ENCODE measurements at regions not wholly inside any gene's neighbourhood (a gene's known extent, or its start where the extent isn't known, plus 50 kb on each side); places are given as distances from the start of the nearest gene placed in this dataset.

- Histone ChIP-seq H3K4me3 (replicated peaks in 1 of 3; ENCODE audit: insufficient read depth in 1 of 3, low read depth in 2 of 3, low read length in 3 of 3) (no peak overlapping the region), H3K9me3 (ENCODE audit: low read length) (no peaks in the 10 kb centered on the region), H3K36me3 (replicated peaks in 1 of 2; ENCODE audit: control insufficient read depth in 1 of 2, insufficient read depth in 2 of 2, low read length in 2 of 2) (no peaks in the 10 kb centered on the region), H4K20me1 (ENCODE audit: insufficient read depth, low read length) (no peaks in the 10 kb centered on the region), H3K4me1 (ENCODE audit: insufficient read depth, low read length) (no peaks in the 10 kb centered on the region), H3K27ac (ENCODE audit: extremely low read length, insufficient read depth, low read length) (no peak overlapping the region), H2AFZ (ENCODE audit: low read length) (no peak overlapping the region), H3K27me3 (ENCODE audit: control insufficient read depth in 1 of 2, insufficient read depth in 2 of 2, low read length in 2 of 2) (no peaks in the 10 kb centered on the region), H3K9ac (ENCODE audit: insufficient read depth, low read depth, low read length) (no peak overlapping the region), H3K4me2 (ENCODE audit: low read depth, low read length) (no peak overlapping the region), H3K79me2 (ENCODE audit: insufficient read depth, low read length) (no peaks in the 10 kb centered on the region)
- in situ Hi-C loops (cut with HindIII; ENCODE audit: extremely low pct_ligation_motif_present, low pct_unique_long_range_greater_than_20kb) (no loop called here), intact Hi-C loops (cut with micrococcal nuclease; ENCODE audit: unreplicated experiment) (no loop called here)
- FAIRE-seq (no peak), DNase-seq (ENCODE audit: low spot score) (no peak), ATAC-seq (no peak)
- no TSS peak for BruUV-seq (replicated peaks)
- TF ChIP-seq ZNF296 (CRISPR knock-in tag; conservative IDR thresholded peaks at IDR 0.05) = no peak
- TF ChIP-seq ZBED4 (CRISPR knock-in tag; IDR thresholded peaks at IDR 0.05; ENCODE audit: borderline replicate concordance) = no peak
- TF ChIP-seq TEAD3 (CRISPR knock-in tag; optimal IDR thresholded peaks at IDR 0.05; ENCODE audit: borderline replicate concordance) = no peak
- ChIA-PET CTCF (ENCODE audit: low intra/inter-chr PET ratio, low total read pairs) (no interaction called here), POLR2A (no interaction called here)
- 0% methylated on average over 1 of the region's 1 CpG for WGBS (ENCODE audit: low lambda C conversion rate)
Measured at GRCh38 chr18:66329716-66330115, 274.2 kb downstream of the CDH19 start.

GRCh38 chr18:66328296-66328878 is 275.5 kb downstream of the CDH19 start:
- Histone ChIP-seq H3K4me2 (ENCODE audit: low read depth, low read length) (no peak overlapping the region), H3K4me1 (ENCODE audit: insufficient read depth, low read length) (no peaks in the 10 kb centered on the region), H3K9ac (ENCODE audit: insufficient read depth, low read depth, low read length) (no peak overlapping the region), H3K27me3 (ENCODE audit: control insufficient read depth in 1 of 2, insufficient read depth in 2 of 2, low read length in 2 of 2) (no peaks in the 10 kb centered on the region), H4K20me1 (ENCODE audit: insufficient read depth, low read length) (no peaks in the 10 kb centered on the region), H3K9me3 (ENCODE audit: low read length) (no peaks in the 10 kb centered on the region), H3K79me2 (ENCODE audit: insufficient read depth, low read length) (no peaks in the 10 kb centered on the region), H3K4me3 (replicated peaks in 1 of 3; ENCODE audit: insufficient read depth in 1 of 3, low read depth in 2 of 3, low read length in 3 of 3) (no peak overlapping the region), H3K36me3 (replicated peaks in 1 of 2; ENCODE audit: control insufficient read depth in 1 of 2, insufficient read depth in 2 of 2, low read length in 2 of 2) (no peaks in the 10 kb centered on the region), H2AFZ (ENCODE audit: low read length) (no peak overlapping the region), H3K27ac (ENCODE audit: extremely low read length, insufficient read depth, low read length) (no peak overlapping the region)
- POLR2A ChIA-PET = no interaction called here
- intact Hi-C loops (cut with micrococcal nuclease; ENCODE audit: unreplicated experiment) (no loop called here), in situ Hi-C loops (cut with HindIII; ENCODE audit: extremely low pct_ligation_motif_present, low pct_unique_long_range_greater_than_20kb) (no loop called here)
- no TSS peak for BruUV-seq (replicated peaks)
- FAIRE-seq (no peak), DNase-seq (ENCODE audit: low spot score) (no peak), ATAC-seq (no peak)
- WGBS (ENCODE audit: low lambda C conversion rate) = 0% methylated on average over 4 of the region's 4 CpGs
- CTCF ChIA-PET (ENCODE audit: low intra/inter-chr PET ratio, low total read pairs) = no interaction called here
- TF ChIP-seq GRHL1 (CRISPR knock-in tag; conservative IDR thresholded peaks at IDR 0.05) (no peak), ZNF503 (CRISPR knock-in tag; IDR thresholded peaks at IDR 0.05) (no peak), CEBPZ (IDR thresholded peaks at IDR 0.05; ENCODE audit: low read length) (no peak)
